ENCODE measurements at regions not wholly inside any gene's neighbourhood (a gene's known extent, or its start where the extent isn't known, plus 50 kb on each side); places are given as distances from the start of the nearest gene placed in this dataset.

GRCh38 chr17:5866978-5867377 is 203.2 kb upstream of the WSCD1 start:
- no peak for TF ChIP-seq CTCF (conservative IDR thresholded peaks at IDR 0.05)
- H3K27ac ChIP-seq: no peak overlapping the region

- TF ChIP-seq CTCF (conservative IDR thresholded peaks at IDR 0.05): no peak
- H3K27ac ChIP-seq: no peak overlapping the region
Observed at GRCh38 chr17:5869041-5869745, 201.0 kb upstream of the WSCD1 start.

- H3K27ac ChIP-seq: no peak overlapping the region
- no peak for TF ChIP-seq CTCF (conservative IDR thresholded peaks at IDR 0.05)
Observed at GRCh38 chr17:5870231-5870953, 199.8 kb upstream of the WSCD1 start.

- no peak overlapping the region for H3K27ac ChIP-seq
- no peak for TF ChIP-seq CTCF (conservative IDR thresholded peaks at IDR 0.05)
Observed at GRCh38 chr17:5871666-5872065, 198.5 kb upstream of the WSCD1 start.

- no peak for TF ChIP-seq CTCF (conservative IDR thresholded peaks at IDR 0.05)
Observed at GRCh38 chr17:5872831-5873230, 197.3 kb upstream of the WSCD1 start.

GRCh38 chr17:5873781-5874180 is 196.4 kb upstream of the WSCD1 start:
- H3K27ac ChIP-seq: no peak overlapping the region
- no peak for TF ChIP-seq CTCF (conservative IDR thresholded peaks at IDR 0.05)

More at GRCh38 chr17:5872831-5873230, 197.3 kb upstream of the WSCD1 start:
- H3K27ac ChIP-seq: no peak overlapping the region

- no peak for TF ChIP-seq CTCF (conservative IDR thresholded peaks at IDR 0.05)
- no peak overlapping the region for H3K27ac ChIP-seq
Observed at GRCh38 chr17:5874486-5874885, 195.7 kb upstream of the WSCD1 start.
